Esophagus muscularis mucosa (tissue), 4 donors: ENCODE measurements at regions not wholly inside any gene's neighbourhood (a gene's known extent, or its start where the extent isn't known, plus 50 kb on each side); places are given as distances from the start of the nearest gene placed in this dataset.

Source experiments
- DNase-seq: peaks from one replicate; pipeline ENCODE4 v3.0.0-alpha.2; 2017; ENCODE audit errors: extremely low spot score
- H3K27ac ChIP-seq, 4 donors: fragments of 200-600 bp; sonication (generic); replicated peaks in 1 of 4; 1 replicate in 3 of 4; 2 replicates in 1 of 4; pipeline ENCODE4 v1.5.1; 2016 to 2019; ENCODE audit warnings: mild to moderate bottlenecking in 1 of 4
- H3K27me3 ChIP-seq, 4 donors: fragments of 200-600 bp; sonication (generic); one replicate each; pipeline versions ENCODE4 v1.5.1 to v1.6.0; 2016 to 2019
- H3K36me3 ChIP-seq, 4 donors: fragments of 200-600 bp; sonication (generic); one replicate each; pipeline ENCODE4 v1.5.1; 2016 to 2019
- H3K4me1 ChIP-seq, 4 donors: fragments of 200-600 bp; sonication (generic); one replicate each; pipeline ENCODE4 v1.5.1; 2016 to 2019
- H3K4me3 ChIP-seq, 4 donors: fragments of 200-600 bp; sonication (generic); 1 replicate in 2 of 4; 2 replicates in 2 of 4; pipeline ENCODE4 v1.5.1; 2016 to 2019; ENCODE audit warnings: mild to moderate bottlenecking in 4 of 4, moderate library complexity in 1 of 4
- H3K9me3 ChIP-seq, 4 donors: fragments of 200-600 bp; sonication (generic); 1 replicate in 3 of 4; 2 replicates in 1 of 4; pipeline ENCODE4 v1.5.1; 2016 to 2019
- EP300 ChIP-seq: sonication (generic); formaldehyde crosslinking; IDR thresholded peaks from one replicate; pipeline ENCODE4 v1.6.1; 2017; ENCODE audit warnings: antibody characterized with exemption
- POLR2A ChIP-seq: fragments of 450-650 bp; IDR thresholded peaks from one replicate; pipeline ENCODE4 v1.6.1; 2017; ENCODE audit warnings: antibody characterized with exemption, moderate library complexity, mild to moderate bottlenecking, low read depth
- POLR2AphosphoS5 ChIP-seq, 2 donors: sonication (generic); formaldehyde crosslinking; IDR thresholded peaks; one replicate each; pipeline ENCODE4 v1.6.1; 2017; ENCODE audit warnings: antibody characterized with exemption in 2 of 2
- WGBS: methylation state at CpG from one replicate; pipeline ENCODE4 v1.1.5; 2018; 5-methylcytosine and 5-hydroxymethylcytosine counted together
- intact Hi-C: fragments of 100-400 bp; cut with DNase I; formaldehyde crosslinking; loops from one replicate; pipeline ENCODE4 v1.15.1; 2023
- TF ChIP-seq, protein P1 (sequence below), 3 experiments: fragments of 200-600 bp in 2 of 3; fragments of 450-650 bp in 1 of 3; sonication (generic) in 2 of 3; IDR thresholded peaks; one replicate each; pipeline ENCODE4 v1.5.1; 2017 to 2019; ENCODE audit warnings: antibody characterized with exemption in 3 of 3, mild to moderate bottlenecking in 2 of 3, moderate library complexity in 1 of 3

DNA sequence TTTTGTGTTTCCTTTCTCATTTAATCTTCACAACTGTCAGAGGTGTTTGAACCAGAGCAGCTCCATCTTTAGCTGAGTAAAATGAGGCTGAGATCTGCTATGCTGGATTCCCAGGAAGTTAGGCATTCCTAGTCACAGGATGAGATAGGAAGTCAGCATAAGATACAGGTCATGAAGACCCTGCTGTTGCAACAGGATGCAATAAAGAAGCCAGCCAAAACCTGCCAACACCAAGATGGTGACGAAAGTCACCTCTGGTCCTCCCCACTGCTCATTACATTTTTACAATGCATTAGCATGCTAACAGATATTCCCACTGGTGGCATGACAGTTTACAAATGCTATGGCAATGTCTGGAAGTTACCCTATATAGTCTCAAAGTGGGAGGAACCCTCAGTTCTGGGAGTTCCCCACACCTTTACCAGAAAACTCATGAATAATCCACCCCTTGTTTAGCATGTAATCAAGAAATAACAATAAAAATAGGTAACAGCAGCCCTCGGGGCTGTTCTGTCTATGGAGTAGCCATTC lies 262.2 kb upstream of the FERMT1 start:
- intact Hi-C loops = no loop called here
- no peak for DNase-seq
- Histone ChIP-seq H3K36me3 (no peaks in the 10 kb centered on the region), H3K27me3 (no peaks in the 10 kb centered on the region), H3K4me1 (no peaks in the 10 kb centered on the region), H3K4me3 (no peak overlapping the region), H3K9me3 (no peaks in the 10 kb centered on the region), H3K27ac (no peak overlapping the region)
- 64% methylated on average over 2 of the region's 2 CpGs for WGBS
- TF ChIP-seq POLR2A = no peak
- no peak for TF ChIP-seq EP300
- TF ChIP-seq, protein P1, sequence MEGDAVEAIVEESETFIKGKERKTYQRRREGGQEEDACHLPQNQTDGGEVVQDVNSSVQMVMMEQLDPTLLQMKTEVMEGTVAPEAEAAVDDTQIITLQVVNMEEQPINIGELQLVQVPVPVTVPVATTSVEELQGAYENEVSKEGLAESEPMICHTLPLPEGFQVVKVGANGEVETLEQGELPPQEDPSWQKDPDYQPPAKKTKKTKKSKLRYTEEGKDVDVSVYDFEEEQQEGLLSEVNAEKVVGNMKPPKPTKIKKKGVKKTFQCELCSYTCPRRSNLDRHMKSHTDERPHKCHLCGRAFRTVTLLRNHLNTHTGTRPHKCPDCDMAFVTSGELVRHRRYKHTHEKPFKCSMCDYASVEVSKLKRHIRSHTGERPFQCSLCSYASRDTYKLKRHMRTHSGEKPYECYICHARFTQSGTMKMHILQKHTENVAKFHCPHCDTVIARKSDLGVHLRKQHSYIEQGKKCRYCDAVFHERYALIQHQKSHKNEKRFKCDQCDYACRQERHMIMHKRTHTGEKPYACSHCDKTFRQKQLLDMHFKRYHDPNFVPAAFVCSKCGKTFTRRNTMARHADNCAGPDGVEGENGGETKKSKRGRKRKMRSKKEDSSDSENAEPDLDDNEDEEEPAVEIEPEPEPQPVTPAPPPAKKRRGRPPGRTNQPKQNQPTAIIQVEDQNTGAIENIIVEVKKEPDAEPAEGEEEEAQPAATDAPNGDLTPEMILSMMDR (IDR thresholded peaks at IDR 0.05) = no peak
- TF ChIP-seq POLR2AphosphoS5 (IDR thresholded peaks at IDR 0.05) = no peak

DNA sequence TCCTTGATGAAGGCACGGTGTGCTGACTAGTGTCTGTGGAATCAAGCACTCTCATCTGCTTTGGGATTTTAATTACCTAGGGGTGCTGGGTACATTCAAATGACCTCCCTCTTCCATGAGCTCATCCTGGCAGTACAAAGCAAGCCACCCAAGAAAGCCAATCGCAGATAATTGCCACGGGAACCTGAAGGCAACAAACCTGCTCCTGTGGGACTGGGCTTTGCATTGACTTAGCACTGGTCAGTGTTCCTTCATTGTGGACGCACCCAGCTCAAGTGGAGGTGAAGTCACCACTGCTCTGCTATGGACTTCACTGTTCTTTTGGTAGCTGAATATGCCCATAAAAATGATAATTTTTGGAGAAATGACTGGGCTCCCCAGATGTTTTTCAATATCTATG lies 261.6 kb upstream of the FERMT1 start:
- intact Hi-C loops = no loop called here
- H3K27ac ChIP-seq = no peak overlapping the region
- H3K36me3 ChIP-seq = no peaks in the 10 kb centered on the region
- TF ChIP-seq EP300 (no peak), POLR2A (no peak), POLR2AphosphoS5 (IDR thresholded peaks at IDR 0.05) (no peak)
- TF ChIP-seq, protein P1 (IDR thresholded peaks at IDR 0.05) = no peak
- 56% methylated on average over 4 of the region's 4 CpGs for WGBS
- H3K4me1 ChIP-seq = no peaks in the 10 kb centered on the region
- no peak for DNase-seq
- no peak overlapping the region for H3K4me3 ChIP-seq
- H3K27me3 ChIP-seq = no peaks in the 10 kb centered on the region
- no peaks in the 10 kb centered on the region for H3K9me3 ChIP-seq

DNA sequence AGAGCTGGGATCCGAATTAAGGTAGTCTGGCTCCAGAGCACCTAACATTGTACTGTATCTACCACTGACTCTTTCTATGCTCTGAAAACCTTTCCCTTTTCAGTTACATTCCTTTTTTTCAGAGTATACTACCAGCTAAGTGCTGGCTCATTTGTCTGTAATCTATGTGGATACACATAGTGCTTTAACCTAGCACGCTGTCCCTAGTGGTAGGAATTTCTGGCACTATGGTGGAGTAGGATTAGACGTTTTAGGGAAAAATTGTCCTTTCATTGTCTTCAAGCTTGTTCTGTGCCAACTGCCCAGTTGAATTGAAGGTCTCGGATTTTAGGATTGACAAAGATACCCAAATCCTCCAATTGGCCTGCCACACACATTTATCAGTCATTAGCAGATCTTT lies 259.1 kb upstream of the FERMT1 start:
- Histone ChIP-seq H3K27me3 (no peaks in the 10 kb centered on the region), H3K27ac (no peak overlapping the region), H3K36me3 (no peaks in the 10 kb centered on the region), H3K4me3 (no peak overlapping the region), H3K9me3 (no peaks in the 10 kb centered on the region), H3K4me1 (no peaks in the 10 kb centered on the region)
- 43% methylated on average over 4 of the region's 4 CpGs for WGBS
- intact Hi-C loops = no loop called here
- TF ChIP-seq POLR2AphosphoS5 (IDR thresholded peaks at IDR 0.05) = no peak
- TF ChIP-seq, protein P1 (IDR thresholded peaks at IDR 0.05) = peak in 1 of 3 experiments; percentile 7
- DNase-seq = no peak

DNA sequence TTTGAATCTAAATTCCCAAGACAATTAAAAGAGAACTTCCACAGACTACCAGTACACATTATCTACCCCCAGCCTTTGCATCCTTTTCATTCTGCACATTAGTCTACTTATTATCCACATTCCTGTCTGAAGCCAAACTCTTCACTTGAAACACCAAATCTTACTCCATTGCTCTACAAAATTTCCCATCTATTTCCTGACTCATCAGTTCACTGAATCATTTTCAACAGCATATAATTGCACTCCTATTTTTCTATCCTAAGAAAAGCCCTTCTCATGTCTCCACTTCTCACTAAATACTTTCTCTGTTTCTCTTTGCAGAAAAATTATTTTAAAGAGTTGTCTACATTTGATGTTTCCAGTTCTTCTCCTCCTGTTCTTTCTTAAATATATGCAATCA lies 239.4 kb upstream of the FERMT1 start:
- H3K27me3 ChIP-seq = no peaks in the 10 kb centered on the region
- no peaks in the 10 kb centered on the region for H3K9me3 ChIP-seq
- no peak for DNase-seq
- H3K4me1 ChIP-seq = no peaks in the 10 kb centered on the region
- H3K27ac ChIP-seq = no peak overlapping the region
- H3K36me3 ChIP-seq = no peaks in the 10 kb centered on the region
- intact Hi-C loops = no loop called here
- TF ChIP-seq POLR2A = no peak
- TF ChIP-seq, protein P1 (IDR thresholded peaks at IDR 0.05) = no peak
- no peak for TF ChIP-seq POLR2AphosphoS5 (IDR thresholded peaks at IDR 0.05)
- no peak for TF ChIP-seq EP300
- no peak overlapping the region for H3K4me3 ChIP-seq

DNA sequence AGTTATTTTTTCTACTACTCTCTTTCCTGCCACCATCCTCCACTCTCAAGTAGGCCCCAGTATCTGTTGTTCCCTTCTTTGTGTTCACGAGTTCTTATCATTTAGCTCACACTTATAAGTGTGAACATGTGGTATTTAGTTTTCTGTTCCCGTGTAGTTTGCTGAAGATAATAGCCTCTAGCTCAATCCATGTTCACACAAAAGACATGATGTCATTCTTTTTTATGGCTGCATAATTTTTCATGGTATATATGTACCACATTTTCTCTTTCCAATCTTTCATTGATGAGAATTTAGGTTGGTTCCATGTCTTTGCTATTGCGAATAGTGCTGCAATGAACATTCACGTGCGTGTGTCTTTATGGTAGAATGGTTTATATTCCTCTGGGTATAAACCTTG lies 237.9 kb upstream of the FERMT1 start:
- no peaks in the 10 kb centered on the region for H3K4me1 ChIP-seq
- no peak for DNase-seq
- no peaks in the 10 kb centered on the region for H3K27me3 ChIP-seq
- intact Hi-C loops = no loop called here
- WGBS = 93% methylated on average over 5 of the region's 5 CpGs
- H3K36me3 ChIP-seq = no peaks in the 10 kb centered on the region
- H3K27ac ChIP-seq = no peak overlapping the region
- no peaks in the 10 kb centered on the region for H3K9me3 ChIP-seq
- TF ChIP-seq, protein P1 (IDR thresholded peaks at IDR 0.05) = no peak
- no peak for TF ChIP-seq POLR2A
- no peak for TF ChIP-seq POLR2AphosphoS5 (IDR thresholded peaks at IDR 0.05)
- TF ChIP-seq EP300 = no peak
- H3K4me3 ChIP-seq = no peak overlapping the region
